ENCODE measurements at regions not wholly inside any gene's neighbourhood (a gene's known extent, or its start where the extent isn't known, plus 50 kb on each side); places are given as distances from the start of the nearest gene placed in this dataset.

GRCh38 chr11:42465623-42466022 lies 846.2 kb upstream of the API5 start:
- TF ChIP-seq, protein P1, sequence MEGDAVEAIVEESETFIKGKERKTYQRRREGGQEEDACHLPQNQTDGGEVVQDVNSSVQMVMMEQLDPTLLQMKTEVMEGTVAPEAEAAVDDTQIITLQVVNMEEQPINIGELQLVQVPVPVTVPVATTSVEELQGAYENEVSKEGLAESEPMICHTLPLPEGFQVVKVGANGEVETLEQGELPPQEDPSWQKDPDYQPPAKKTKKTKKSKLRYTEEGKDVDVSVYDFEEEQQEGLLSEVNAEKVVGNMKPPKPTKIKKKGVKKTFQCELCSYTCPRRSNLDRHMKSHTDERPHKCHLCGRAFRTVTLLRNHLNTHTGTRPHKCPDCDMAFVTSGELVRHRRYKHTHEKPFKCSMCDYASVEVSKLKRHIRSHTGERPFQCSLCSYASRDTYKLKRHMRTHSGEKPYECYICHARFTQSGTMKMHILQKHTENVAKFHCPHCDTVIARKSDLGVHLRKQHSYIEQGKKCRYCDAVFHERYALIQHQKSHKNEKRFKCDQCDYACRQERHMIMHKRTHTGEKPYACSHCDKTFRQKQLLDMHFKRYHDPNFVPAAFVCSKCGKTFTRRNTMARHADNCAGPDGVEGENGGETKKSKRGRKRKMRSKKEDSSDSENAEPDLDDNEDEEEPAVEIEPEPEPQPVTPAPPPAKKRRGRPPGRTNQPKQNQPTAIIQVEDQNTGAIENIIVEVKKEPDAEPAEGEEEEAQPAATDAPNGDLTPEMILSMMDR (IDR thresholded peaks at IDR 0.05; ENCODE audit: low read length), result no peak
- TF ChIP-seq EZH2 (optimal IDR thresholded peaks at IDR 0.05; ENCODE audit: low read depth, low read length) (no peak), EZH2phosphoT487 (IDR thresholded peaks at IDR 0.05; ENCODE audit: low read length) (no peak)

Data from MM.1S (cell line).